GM23338 (cell line): ENCODE measurements at regions not wholly inside any gene's neighbourhood (a gene's known extent, or its start where the extent isn't known, plus 50 kb on each side); places are given as distances from the start of the nearest gene placed in this dataset.

Source experiments
- ATAC-seq: fragments of 200-7000 bp; cut with Tn5 transposase; 3 replicates; pipeline ENCODE4 v1.9.1; 2020
- DNase-seq: peaks from one replicate; pipeline ENCODE4 v3.0.0-alpha.2; 2015; ENCODE audit warnings: low spot score
- H2AFZ ChIP-seq: fragments of 200-600 bp; sonication (generic); 2 replicates; pipeline ENCODE4 v1.8.0; 2016; ENCODE audit warnings: antibody characterized with exemption, mild to moderate bottlenecking, moderate library complexity
- H3F3A ChIP-seq: fragments of 200-600 bp; sonication (generic); replicated peaks from 2 replicates; pipeline ENCODE4 v1.8.0; 2017; ENCODE audit warnings: antibody characterized with exemption, mixed run types, low read depth
- H3K27ac ChIP-seq: fragments of 200-600 bp; sonication (generic); 2 replicates; pipeline ENCODE4 v1.6.1; 2016; ENCODE audit warnings: low read depth
- H3K27me3 ChIP-seq: fragments of 200-600 bp; sonication (generic); 2 replicates; pipeline ENCODE4 v1.8.0; 2016; ENCODE audit warnings: mild to moderate bottlenecking, mixed run types, moderate library complexity; ENCODE audit not compliant: insufficient read depth
- H3K36me3 ChIP-seq: fragments of 200-600 bp; sonication (generic); 2 replicates; pipeline ENCODE4 v1.8.0; 2016; ENCODE audit warnings: mild to moderate bottlenecking; ENCODE audit not compliant: insufficient read depth
- H3K4me1 ChIP-seq: fragments of 200-600 bp; sonication (generic); 2 replicates; pipeline ENCODE4 v1.8.0; 2016; ENCODE audit warnings: mild to moderate bottlenecking, moderate library complexity; ENCODE audit not compliant: insufficient read depth
- H3K4me2 ChIP-seq: fragments of 200-600 bp; sonication (generic); 2 replicates; pipeline ENCODE4 v1.7.1; 2017; ENCODE audit warnings: mixed run types
- H3K4me3 ChIP-seq: fragments of 200-600 bp; sonication (generic); 2 replicates; pipeline ENCODE4 v1.6.1; 2016; ENCODE audit warnings: mixed run types
- H3K79me2 ChIP-seq: fragments of 200-600 bp; sonication (generic); replicated peaks from 2 replicates; pipeline ENCODE4 v1.8.0; 2017; ENCODE audit warnings: mild to moderate bottlenecking; ENCODE audit not compliant: insufficient read depth
- H3K9me2 ChIP-seq: fragments of 200-600 bp; sonication (generic); 2 replicates; pipeline ENCODE4 v1.8.0; 2017; ENCODE audit not compliant: insufficient read depth
- H4K20me1 ChIP-seq: fragments of 200-600 bp; sonication (generic); replicated peaks from 2 replicates; pipeline ENCODE4 v1.8.0; 2017; ENCODE audit warnings: mild to moderate bottlenecking; ENCODE audit not compliant: insufficient read depth
- H3K27ac Mint-ChIP-seq: 2 replicates; pipeline ENCODE4 v1.8.0; 2020; ENCODE audit warnings: inconsistent platforms, mild to moderate bottlenecking, moderate library complexity, mixed read lengths
- H3K27me3 Mint-ChIP-seq: 3 replicates; pipeline ENCODE4 v1.8.0; 2022; ENCODE audit warnings: low read depth, mild to moderate bottlenecking, moderate library complexity, mixed read lengths, inconsistent platforms; ENCODE audit not compliant: insufficient read depth, poor library complexity
- H3K36me3 Mint-ChIP-seq: 3 replicates; pipeline ENCODE4 v1.8.0; 2021; ENCODE audit warnings: low read depth, mild to moderate bottlenecking, inconsistent platforms, moderate library complexity, mixed read lengths
- H3K4me1 Mint-ChIP-seq: 3 replicates; pipeline ENCODE4 v1.8.0; 2020; ENCODE audit warnings: mild to moderate bottlenecking, inconsistent platforms, mixed read lengths
- H3K4me3 Mint-ChIP-seq: 3 replicates; pipeline ENCODE4 v1.8.0; 2021; ENCODE audit warnings: moderate library complexity, mild to moderate bottlenecking, inconsistent platforms, mixed read lengths
- H3K9me3 Mint-ChIP-seq: 3 replicates; pipeline ENCODE4 v1.8.0; 2020; ENCODE audit warnings: moderate library complexity, mild to moderate bottlenecking, inconsistent platforms, mixed read lengths
- CREB1 ChIP-seq: fragments of 250-450 bp; sonication (Bioruptor Pico); IDR thresholded peaks from 2 replicates; pipeline ENCODE4 v1.5.0; 2020; ENCODE audit warnings: low read depth, mild to moderate bottlenecking, moderate library complexity
- ETS1 ChIP-seq: IDR thresholded peaks from 2 replicates; pipeline ENCODE4 v1.6.1; 2016; ENCODE audit warnings: antibody characterized with exemption
- EZH2 ChIP-seq: fragments of 200-600 bp; sonication (generic); IDR thresholded peaks from one replicate; pipeline ENCODE4 v1.8.0; 2017; ENCODE audit warnings: antibody characterized with exemption, mild to moderate bottlenecking, low read depth; ENCODE audit not compliant: unreplicated experiment
- EZH2phosphoT487 ChIP-seq: fragments of 200-600 bp; sonication (generic); IDR thresholded peaks from one replicate; pipeline ENCODE4 v1.8.1; 2018; ENCODE audit warnings: antibody characterized with exemption; ENCODE audit not compliant: unreplicated experiment
- JUNB ChIP-seq: IDR thresholded peaks from one replicate; pipeline ENCODE4 v1.6.1; 2016; ENCODE audit warnings: antibody characterized with exemption; ENCODE audit not compliant: unreplicated experiment
- NANOG ChIP-seq: IDR thresholded peaks from 2 replicates; pipeline ENCODE4 v1.6.1; 2016; ENCODE audit warnings: antibody characterized with exemption, borderline replicate concordance
- REST ChIP-seq: IDR thresholded peaks from one replicate; pipeline ENCODE4 v1.6.1; 2018; ENCODE audit warnings: antibody characterized with exemption; ENCODE audit not compliant: unreplicated experiment
- STAT1 ChIP-seq: IDR thresholded peaks from one replicate; pipeline ENCODE4 v1.6.1; 2016; ENCODE audit warnings: antibody characterized with exemption; ENCODE audit not compliant: unreplicated experiment
- ZNF114 ChIP-seq: fragments of 250-450 bp; sonication (Bioruptor Pico); IDR thresholded peaks from 2 replicates; pipeline ENCODE4 v1.5.0; 2020; ENCODE audit warnings: mild to moderate bottlenecking, moderate library complexity
- TF ChIP-seq, protein P1 (sequence below), 2 experiments: fragments of 200-600 bp in 1 of 2; sonication (generic) in 1 of 2; conservative IDR thresholded peaks; 2 replicates each; pipeline versions ENCODE4 v1.5.1 to v1.6.1; 2016 to 2017; ENCODE audit warnings: antibody characterized with exemption in 2 of 2, low read depth in 2 of 2, mild to moderate bottlenecking in 2 of 2, moderate library complexity in 1 of 2
- TF ChIP-seq, protein P2 (sequence below): fragments of 250-450 bp; sonication (Bioruptor Pico); IDR thresholded peaks from 2 replicates; pipeline ENCODE4 v1.5.0; 2020; ENCODE audit warnings: mild to moderate bottlenecking, moderate library complexity

GRCh38 chr18:2082676-2083075 lies 488.6 kb downstream of the METTL4 start (continued):
- TF ChIP-seq ETS1, result no peak
- TF ChIP-seq EZH2phosphoT487, result no peak
- TF ChIP-seq NANOG, result no peak
- no peak for TF ChIP-seq CREB1 (CRISPR knock-in tag)
- no peak for TF ChIP-seq ZNF114
- no peak for TF ChIP-seq REST
- no peak for TF ChIP-seq STAT1
- TF ChIP-seq EZH2, result no peak
- no peak for TF ChIP-seq JUNB

- no peak overlapping the region for H3K4me3 Mint-ChIP-seq
- ATAC-seq (peak; percentile 94), DNase-seq (peak; percentile 59)
- H3K9me3 Mint-ChIP-seq, result no peaks in the 10 kb centered on the region
- Histone ChIP-seq H3K4me2 (no peak overlapping the region), H3K36me3 (no peaks in the 10 kb centered on the region), H2AFZ (no peak overlapping the region), H3K27me3 (no peaks in the 10 kb centered on the region), H3K9me2 (no peaks in the 10 kb centered on the region), H4K20me1 (no peaks in the 10 kb centered on the region), H3F3A (no peaks in the 10 kb centered on the region), H3K4me3 (no peak overlapping the region), H3K27ac (no peak overlapping the region), H3K79me2 (no peaks in the 10 kb centered on the region), H3K4me1 (no peaks in the 10 kb centered on the region)
- TF ChIP-seq, protein P1, sequence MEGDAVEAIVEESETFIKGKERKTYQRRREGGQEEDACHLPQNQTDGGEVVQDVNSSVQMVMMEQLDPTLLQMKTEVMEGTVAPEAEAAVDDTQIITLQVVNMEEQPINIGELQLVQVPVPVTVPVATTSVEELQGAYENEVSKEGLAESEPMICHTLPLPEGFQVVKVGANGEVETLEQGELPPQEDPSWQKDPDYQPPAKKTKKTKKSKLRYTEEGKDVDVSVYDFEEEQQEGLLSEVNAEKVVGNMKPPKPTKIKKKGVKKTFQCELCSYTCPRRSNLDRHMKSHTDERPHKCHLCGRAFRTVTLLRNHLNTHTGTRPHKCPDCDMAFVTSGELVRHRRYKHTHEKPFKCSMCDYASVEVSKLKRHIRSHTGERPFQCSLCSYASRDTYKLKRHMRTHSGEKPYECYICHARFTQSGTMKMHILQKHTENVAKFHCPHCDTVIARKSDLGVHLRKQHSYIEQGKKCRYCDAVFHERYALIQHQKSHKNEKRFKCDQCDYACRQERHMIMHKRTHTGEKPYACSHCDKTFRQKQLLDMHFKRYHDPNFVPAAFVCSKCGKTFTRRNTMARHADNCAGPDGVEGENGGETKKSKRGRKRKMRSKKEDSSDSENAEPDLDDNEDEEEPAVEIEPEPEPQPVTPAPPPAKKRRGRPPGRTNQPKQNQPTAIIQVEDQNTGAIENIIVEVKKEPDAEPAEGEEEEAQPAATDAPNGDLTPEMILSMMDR (conservative IDR thresholded peaks at IDR 0.05; ENCODE audit: low read depth in 2 of 2), result peak; percentile 63 to 91
- TF ChIP-seq, protein P2, sequence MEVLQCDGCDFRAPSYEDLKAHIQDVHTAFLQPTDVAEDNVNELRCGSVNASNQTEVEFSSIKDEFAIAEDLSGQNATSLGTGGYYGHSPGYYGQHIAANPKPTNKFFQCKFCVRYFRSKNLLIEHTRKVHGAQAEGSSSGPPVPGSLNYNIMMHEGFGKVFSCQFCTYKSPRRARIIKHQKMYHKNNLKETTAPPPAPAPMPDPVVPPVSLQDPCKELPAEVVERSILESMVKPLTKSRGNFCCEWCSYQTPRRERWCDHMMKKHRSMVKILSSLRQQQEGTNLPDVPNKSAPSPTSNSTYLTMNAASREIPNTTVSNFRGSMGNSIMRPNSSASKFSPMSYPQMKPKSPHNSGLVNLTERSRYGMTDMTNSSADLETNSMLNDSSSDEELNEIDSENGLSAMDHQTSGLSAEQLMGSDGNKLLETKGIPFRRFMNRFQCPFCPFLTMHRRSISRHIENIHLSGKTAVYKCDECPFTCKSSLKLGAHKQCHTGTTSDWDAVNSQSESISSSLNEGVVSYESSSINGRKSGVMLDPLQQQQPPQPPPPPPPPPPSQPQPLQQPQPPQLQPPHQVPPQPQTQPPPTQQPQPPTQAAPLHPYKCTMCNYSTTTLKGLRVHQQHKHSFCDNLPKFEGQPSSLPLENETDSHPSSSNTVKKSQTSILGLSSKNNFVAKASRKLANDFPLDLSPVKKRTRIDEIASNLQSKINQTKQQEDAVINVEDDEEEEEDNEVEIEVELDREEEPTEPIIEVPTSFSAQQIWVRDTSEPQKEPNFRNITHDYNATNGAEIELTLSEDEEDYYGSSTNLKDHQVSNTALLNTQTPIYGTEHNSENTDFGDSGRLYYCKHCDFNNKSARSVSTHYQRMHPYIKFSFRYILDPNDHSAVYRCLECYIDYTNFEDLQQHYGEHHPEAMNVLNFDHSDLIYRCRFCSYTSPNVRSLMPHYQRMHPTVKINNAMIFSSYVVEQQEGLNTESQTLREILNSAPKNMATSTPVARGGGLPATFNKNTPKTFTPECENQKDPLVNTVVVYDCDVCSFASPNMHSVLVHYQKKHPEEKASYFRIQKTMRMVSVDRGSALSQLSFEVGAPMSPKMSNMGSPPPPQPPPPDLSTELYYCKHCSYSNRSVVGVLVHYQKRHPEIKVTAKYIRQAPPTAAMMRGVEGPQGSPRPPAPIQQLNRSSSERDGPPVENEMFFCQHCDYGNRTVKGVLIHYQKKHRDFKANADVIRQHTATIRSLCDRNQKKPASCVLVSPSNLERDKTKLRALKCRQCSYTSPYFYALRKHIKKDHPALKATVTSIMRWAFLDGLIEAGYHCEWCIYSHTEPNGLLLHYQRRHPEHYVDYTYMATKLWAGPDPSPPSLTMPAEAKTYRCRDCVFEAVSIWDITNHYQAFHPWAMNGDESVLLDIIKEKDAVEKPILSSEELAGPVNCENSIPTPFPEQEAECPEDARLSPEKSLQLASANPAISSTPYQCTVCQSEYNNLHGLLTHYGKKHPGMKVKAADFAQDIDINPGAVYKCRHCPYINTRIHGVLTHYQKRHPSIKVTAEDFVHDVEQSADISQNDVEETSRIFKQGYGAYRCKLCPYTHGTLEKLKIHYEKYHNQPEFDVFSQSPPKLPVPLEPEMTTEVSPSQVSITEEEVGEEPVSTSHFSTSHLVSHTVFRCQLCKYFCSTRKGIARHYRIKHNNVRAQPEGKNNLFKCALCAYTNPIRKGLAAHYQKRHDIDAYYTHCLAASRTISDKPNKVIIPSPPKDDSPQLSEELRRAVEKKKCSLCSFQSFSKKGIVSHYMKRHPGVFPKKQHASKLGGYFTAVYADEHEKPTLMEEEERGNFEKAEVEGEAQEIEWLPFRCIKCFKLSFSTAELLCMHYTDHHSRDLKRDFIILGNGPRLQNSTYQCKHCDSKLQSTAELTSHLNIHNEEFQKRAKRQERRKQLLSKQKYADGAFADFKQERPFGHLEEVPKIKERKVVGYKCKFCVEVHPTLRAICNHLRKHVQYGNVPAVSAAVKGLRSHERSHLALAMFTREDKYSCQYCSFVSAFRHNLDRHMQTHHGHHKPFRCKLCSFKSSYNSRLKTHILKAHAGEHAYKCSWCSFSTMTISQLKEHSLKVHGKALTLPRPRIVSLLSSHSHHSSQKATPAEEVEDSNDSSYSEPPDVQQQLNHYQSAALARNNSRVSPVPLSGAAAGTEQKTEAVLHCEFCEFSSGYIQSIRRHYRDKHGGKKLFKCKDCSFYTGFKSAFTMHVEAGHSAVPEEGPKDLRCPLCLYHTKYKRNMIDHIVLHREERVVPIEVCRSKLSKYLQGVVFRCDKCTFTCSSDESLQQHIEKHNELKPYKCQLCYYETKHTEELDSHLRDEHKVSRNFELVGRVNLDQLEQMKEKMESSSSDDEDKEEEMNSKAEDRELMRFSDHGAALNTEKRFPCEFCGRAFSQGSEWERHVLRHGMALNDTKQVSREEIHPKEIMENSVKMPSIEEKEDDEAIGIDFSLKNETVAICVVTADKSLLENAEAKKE, result peak; percentile 20; the same call in 1 of the 2 replicates
- no peak for TF ChIP-seq EZH2
- H3K4me1 Mint-ChIP-seq, result peaks cover 4% of the 10 kb centered on the region
- H3K27ac Mint-ChIP-seq, result no peak overlapping the region
- H3K27me3 Mint-ChIP-seq, result no peaks in the 10 kb centered on the region
- H3K36me3 Mint-ChIP-seq, result no peaks in the 10 kb centered on the region
These were observed 487.6 kb downstream of the METTL4 start for GRCh38 chr18:2083691-2084090.
